ENCODE measurements at regions not wholly inside any gene's neighbourhood (a gene's known extent, or its start where the extent isn't known, plus 50 kb on each side); places are given as distances from the start of the nearest gene placed in this dataset.
"Not testable (repeated sequence)": the region's sequence is repeated elsewhere in the genome, so short reads cannot be mapped to it uniquely, and the experiment has no call there.

- Mint-ChIP-seq H3K9me3 (no peaks in the 10 kb centered on the region), H3K4me1 (no peaks in the 10 kb centered on the region), H3K4me3 (no peak overlapping the region), H3K27me3 (no peaks in the 10 kb centered on the region), H3K27ac (no peak overlapping the region), H3K36me3 (ENCODE audit: low read depth) (no peaks in the 10 kb centered on the region)
- DNase-seq = no peak
- CTCF ChIA-PET = no interaction called here
- POLR2A ChIA-PET = no interaction called here
Observed at GRCh38 chr2:167652401-167652800, 595.0 kb downstream of the STK39 start.

DNA sequence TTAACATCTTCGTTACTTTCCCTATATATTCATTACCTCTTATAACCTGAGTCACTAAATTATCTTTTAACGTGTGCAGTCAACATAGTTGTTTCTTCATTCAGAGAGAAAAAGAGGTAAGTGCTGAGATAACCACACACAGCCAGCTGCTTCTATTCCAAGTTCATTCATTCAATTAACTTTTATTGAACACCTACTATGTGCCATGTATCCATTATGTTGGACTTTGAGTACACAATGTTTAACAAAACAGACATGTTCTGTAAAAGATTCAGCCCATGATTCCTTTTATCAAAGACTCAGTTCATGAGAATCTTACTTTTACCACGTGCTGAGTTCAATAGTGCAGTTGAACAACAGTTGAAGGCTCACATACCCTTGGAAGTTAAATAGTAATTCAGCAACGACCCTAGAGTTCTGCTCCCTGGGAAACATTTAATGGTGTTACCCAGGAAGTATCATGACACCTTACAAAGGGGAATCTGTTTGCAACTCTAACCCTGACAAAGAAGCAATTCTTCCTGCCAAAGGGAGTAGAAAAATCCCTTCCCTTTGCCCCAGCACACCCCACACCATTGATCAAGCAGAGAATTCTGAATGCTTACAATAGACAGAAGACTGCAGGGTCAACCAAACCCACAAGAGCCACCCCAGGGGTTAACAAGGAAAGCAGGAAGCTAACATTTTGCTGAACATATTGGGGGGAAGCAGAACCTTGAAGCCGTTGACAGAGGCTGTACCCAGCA, 595.8 kb downstream of the STK39 start:
- Mint-ChIP-seq H3K36me3 (ENCODE audit: low read depth) (no peaks in the 10 kb centered on the region), H3K27ac (no peak overlapping the region), H3K27me3 (no peaks in the 10 kb centered on the region), H3K9me3 (no peaks in the 10 kb centered on the region), H3K4me3 (no peak overlapping the region), H3K4me1 (no peaks in the 10 kb centered on the region)
- no peak for DNase-seq
- POLR2A ChIA-PET = no interaction called here
- CTCF ChIA-PET = no interaction called here

DNA sequence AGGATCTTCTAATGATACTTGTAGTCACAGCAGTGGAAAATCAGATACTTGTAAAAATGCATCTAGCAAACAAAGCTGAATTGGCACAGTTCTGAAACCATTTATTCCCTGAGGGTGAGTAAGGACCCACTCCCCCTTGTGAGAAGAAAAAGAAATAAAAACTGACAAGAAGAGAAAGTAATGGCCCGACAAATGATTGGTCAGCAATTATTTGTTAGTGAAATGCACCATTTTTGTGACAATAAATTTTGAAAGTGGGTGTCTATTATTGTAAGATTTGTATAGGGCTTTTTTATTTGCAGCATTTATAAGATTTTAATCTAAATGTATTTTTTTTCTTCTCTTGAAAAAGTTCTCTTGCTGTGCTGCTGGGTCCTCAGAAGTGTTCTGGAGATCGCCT, 600.8 kb downstream of the STK39 start:
- Mint-ChIP-seq H3K9me3 (no peaks in the 10 kb centered on the region), H3K4me3 (no peak overlapping the region), H3K36me3 (ENCODE audit: low read depth) (no peaks in the 10 kb centered on the region), H3K27me3 (no peaks in the 10 kb centered on the region), H3K4me1 (no peaks in the 10 kb centered on the region), H3K27ac (no peak overlapping the region)
- DNase-seq = no peak
- CTCF ChIA-PET = no interaction called here
- POLR2A ChIA-PET = no interaction called here

DNA sequence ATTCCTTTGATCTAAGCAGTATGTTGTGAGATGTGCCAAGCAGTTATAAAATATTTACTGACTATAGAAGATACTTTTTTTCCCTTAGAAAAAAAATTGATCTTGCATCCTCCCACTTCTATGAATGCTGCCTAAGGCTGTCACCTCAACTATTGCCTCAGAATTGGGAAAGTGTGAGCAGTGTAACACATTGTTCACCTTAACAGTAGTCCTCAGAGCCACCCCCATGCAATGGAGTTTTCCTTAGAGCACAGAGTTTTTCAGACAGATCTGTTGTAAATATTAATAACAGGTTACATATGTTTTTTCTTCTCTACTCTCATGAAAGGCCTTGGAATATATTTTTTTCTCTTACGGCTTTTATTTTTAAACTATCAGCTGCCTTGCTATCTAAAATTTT, 607.3 kb downstream of the STK39 start:
- Mint-ChIP-seq H3K27ac (no peak overlapping the region), H3K4me3 (no peak overlapping the region), H3K36me3 (ENCODE audit: low read depth) (no peaks in the 10 kb centered on the region), H3K4me1 (no peaks in the 10 kb centered on the region), H3K9me3 (no peaks in the 10 kb centered on the region), H3K27me3 (no peaks in the 10 kb centered on the region)
- ChIA-PET CTCF (no interaction called here), POLR2A (no interaction called here)
- DNase-seq = no peak

DNA sequence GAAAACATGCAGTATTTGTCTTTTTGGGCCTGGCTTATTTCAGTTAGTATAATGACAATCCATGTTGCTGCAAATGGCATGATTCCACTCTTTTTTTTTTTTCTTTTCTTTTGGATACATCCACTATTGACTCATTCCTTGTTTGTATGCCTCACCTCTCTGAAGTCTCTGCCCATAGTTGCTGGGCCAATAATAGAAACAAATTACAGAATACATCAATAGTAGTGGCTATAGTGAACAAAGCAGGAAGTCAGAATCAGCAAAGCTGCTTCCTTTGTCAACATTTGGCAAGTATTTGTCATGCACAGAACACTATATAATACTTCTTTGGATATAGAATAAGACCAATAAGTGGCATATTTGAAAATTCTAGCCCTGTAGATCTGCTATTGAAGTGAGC, 609.7 kb downstream of the STK39 start:
- ChIA-PET POLR2A (no interaction called here), CTCF (interaction anchor here (1.0 kb wide), 1 partner anchor 13 kb away, joined by 3 read pairs; no protein-coding TSS in a partner anchor)
- H3K27me3 Mint-ChIP-seq = no peaks in the 10 kb centered on the region
- no peaks in the 10 kb centered on the region for H3K4me1 Mint-ChIP-seq
- no peak for DNase-seq
- H3K4me3 Mint-ChIP-seq = no peak overlapping the region
- no peaks in the 10 kb centered on the region for H3K36me3 Mint-ChIP-seq (ENCODE audit: low read depth)
- no peak overlapping the region for H3K27ac Mint-ChIP-seq
- peaks cover 1% of the 10 kb centered on the region for H3K9me3 Mint-ChIP-seq

GRCh38 chr2:167632271-167632670, 615.1 kb downstream of the STK39 start:
- H3K4me3 Mint-ChIP-seq; DNase-seq; H3K27ac Mint-ChIP-seq; CTCF ChIA-PET; H3K9me3 Mint-ChIP-seq; POLR2A ChIA-PET; H3K36me3 Mint-ChIP-seq (ENCODE audit: low read depth); H3K4me1 Mint-ChIP-seq; H3K27me3 Mint-ChIP-seq: not testable (repeated sequence)

GRCh38 chr2:167626961-167627360, 620.4 kb downstream of the STK39 start:
- no peaks in the 10 kb centered on the region for H3K4me1 Mint-ChIP-seq
- CTCF ChIA-PET = no interaction called here
- H3K4me3 Mint-ChIP-seq = no peak overlapping the region
- POLR2A ChIA-PET = no interaction called here
- no peak for DNase-seq
- H3K9me3 Mint-ChIP-seq = no peaks in the 10 kb centered on the region
- H3K27ac Mint-ChIP-seq = no peak overlapping the region
- H3K27me3 Mint-ChIP-seq = no peaks in the 10 kb centered on the region
- H3K36me3 Mint-ChIP-seq (ENCODE audit: low read depth) = no peaks in the 10 kb centered on the region

- ChIA-PET CTCF (no interaction called here), POLR2A (no interaction called here)
- Mint-ChIP-seq H3K9me3 (no peaks in the 10 kb centered on the region), H3K27ac (no peak overlapping the region), H3K36me3 (ENCODE audit: low read depth) (no peaks in the 10 kb centered on the region), H3K27me3 (no peaks in the 10 kb centered on the region), H3K4me3 (no peak overlapping the region), H3K4me1 (no peaks in the 10 kb centered on the region)
- no peak for DNase-seq
Observed at GRCh38 chr2:167626301-167626700, 621.1 kb downstream of the STK39 start.

- Mint-ChIP-seq H3K4me3 (no peak overlapping the region), H3K4me1 (no peaks in the 10 kb centered on the region), H3K27ac (no peak overlapping the region), H3K27me3 (no peaks in the 10 kb centered on the region), H3K9me3 (no peaks in the 10 kb centered on the region), H3K36me3 (ENCODE audit: low read depth) (no peaks in the 10 kb centered on the region)
- DNase-seq = no peak
- ChIA-PET CTCF (no interaction called here), POLR2A (no interaction called here)
Observed at GRCh38 chr2:167616997-167617396, 630.4 kb downstream of the STK39 start.

DNA sequence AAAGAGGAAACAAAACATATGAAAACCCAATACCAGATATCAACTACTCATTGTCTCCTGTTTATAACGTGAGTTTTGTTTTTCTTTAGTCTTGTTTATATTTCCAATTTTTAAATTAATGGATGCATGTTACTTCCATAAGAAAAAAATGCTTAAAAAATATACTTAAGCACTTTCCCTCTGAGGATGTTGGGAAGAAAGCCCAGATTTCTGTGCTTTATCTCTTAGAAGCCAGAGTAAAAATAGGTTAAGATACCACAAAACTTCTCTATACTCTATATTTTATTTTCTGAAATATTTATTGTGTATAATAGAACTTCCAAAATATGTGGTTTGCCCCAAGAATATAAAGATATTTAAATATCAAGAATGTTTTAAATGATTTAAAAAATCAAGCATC, 633.9 kb downstream of the STK39 start:
- Mint-ChIP-seq H3K4me1 (no peaks in the 10 kb centered on the region), H3K9me3 (no peaks in the 10 kb centered on the region), H3K36me3 (ENCODE audit: low read depth) (no peaks in the 10 kb centered on the region), H3K27ac (no peak overlapping the region), H3K27me3 (no peaks in the 10 kb centered on the region), H3K4me3 (no peak overlapping the region)
- no peak for DNase-seq
- POLR2A ChIA-PET = no interaction called here
- CTCF ChIA-PET = interaction anchor here (0.6 kb wide), 1 partner anchor 360 kb away, joined by 3 read pairs; no protein-coding TSS in a partner anchor

DNA sequence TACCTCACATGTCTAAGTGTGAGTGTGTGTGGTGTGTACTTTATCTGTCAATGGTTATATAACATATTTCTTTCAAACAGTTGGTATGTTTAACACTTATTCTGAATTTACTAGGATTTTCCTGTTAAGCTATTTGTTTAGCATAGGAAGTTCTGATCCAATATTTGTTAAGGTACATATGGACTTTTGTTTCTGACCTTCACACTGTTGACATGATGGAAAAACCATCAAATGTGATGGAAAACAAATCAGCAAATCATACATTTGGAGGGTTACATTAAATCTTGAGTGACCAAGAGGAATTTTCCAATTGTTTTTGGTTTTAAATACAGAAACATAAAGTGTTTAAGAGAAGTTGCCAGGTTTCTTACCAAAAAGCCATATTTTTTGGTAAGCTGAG, 638.9 kb downstream of the STK39 start:
- ChIA-PET CTCF (no interaction called here), POLR2A (no interaction called here)
- H3K4me3 Mint-ChIP-seq = no peak overlapping the region
- no peaks in the 10 kb centered on the region for H3K36me3 Mint-ChIP-seq (ENCODE audit: low read depth)
- H3K9me3 Mint-ChIP-seq = no peaks in the 10 kb centered on the region
- no peaks in the 10 kb centered on the region for H3K4me1 Mint-ChIP-seq
- H3K27ac Mint-ChIP-seq = no peak overlapping the region
- DNase-seq = no peak
- no peaks in the 10 kb centered on the region for H3K27me3 Mint-ChIP-seq

- Mint-ChIP-seq H3K9me3 (no peaks in the 10 kb centered on the region), H3K4me1 (no peaks in the 10 kb centered on the region), H3K4me3 (no peak overlapping the region), H3K27ac (no peak overlapping the region), H3K36me3 (ENCODE audit: low read depth) (no peaks in the 10 kb centered on the region), H3K27me3 (no peaks in the 10 kb centered on the region)
- DNase-seq = no peak
- ChIA-PET CTCF (no interaction called here), POLR2A (no interaction called here)
Observed at GRCh38 chr2:167607731-167608130, 639.7 kb downstream of the STK39 start.

GRCh38 chr2:167607211-167607610, 640.2 kb downstream of the STK39 start:
- Mint-ChIP-seq H3K27me3 (no peaks in the 10 kb centered on the region), H3K4me3 (no peak overlapping the region), H3K4me1 (no peaks in the 10 kb centered on the region), H3K27ac (no peak overlapping the region), H3K9me3 (no peaks in the 10 kb centered on the region), H3K36me3 (ENCODE audit: low read depth) (no peaks in the 10 kb centered on the region)
- DNase-seq = no peak
- CTCF ChIA-PET = interaction anchor here (1.1 kb wide), 1 partner anchor 21 kb away, joined by 3 read pairs; no protein-coding TSS in a partner anchor
- POLR2A ChIA-PET = no interaction called here

GRCh38 chr2:167602122-167602521, 645.3 kb downstream of the STK39 start:
- H3K9me3 Mint-ChIP-seq = no peaks in the 10 kb centered on the region
- no peak for DNase-seq
- CTCF ChIA-PET = no interaction called here
- no peaks in the 10 kb centered on the region for H3K27me3 Mint-ChIP-seq
- POLR2A ChIA-PET = interaction anchor here (0.6 kb wide), 1 partner anchor 10 kb away, joined by 3 read pairs; no protein-coding TSS in a partner anchor
- H3K27ac Mint-ChIP-seq = no peak overlapping the region
- no peaks in the 10 kb centered on the region for H3K4me1 Mint-ChIP-seq
- no peaks in the 10 kb centered on the region for H3K36me3 Mint-ChIP-seq (ENCODE audit: low read depth)
- H3K4me3 Mint-ChIP-seq = no peak overlapping the region
